ENCODE measurements at regions not wholly inside any gene's neighbourhood (a gene's known extent, or its start where the extent isn't known, plus 50 kb on each side); places are given as distances from the start of the nearest gene placed in this dataset.

GRCh38 chr10:29946614-29946952 is 112.8 kb downstream of the JCAD start:
- H3K4me3 ChIP-seq (ENCODE audit: low read depth, low read length): no peak overlapping the region
- H3K27ac ChIP-seq (ENCODE audit: low read depth, low read length): no peak overlapping the region
- no peak for TF ChIP-seq CTCF (IDR thresholded peaks at IDR 0.05; ENCODE audit: low read depth, low read length)
- DNase-seq (ENCODE audit: low read depth, low spot score): no peak
- H3K9me3 ChIP-seq (ENCODE audit: control insufficient read depth, insufficient read depth, low read length): no peaks in the 10 kb centered on the region
- ChIA-PET POLR2A (no interaction called here), CTCF (no interaction called here)
- no peaks in the 10 kb centered on the region for H3K27me3 ChIP-seq (ENCODE audit: control insufficient read depth, insufficient read depth, low read length)

- no peak overlapping the region for H3K4me3 ChIP-seq (ENCODE audit: low read depth, low read length)
- 0 out of 2 replicates have a peak, but pooled peaks cover 2% of the 10 kb centered on the region for H3K9me3 ChIP-seq (ENCODE audit: control insufficient read depth, insufficient read depth, low read length)
- no peaks in the 10 kb centered on the region for H3K27me3 ChIP-seq (ENCODE audit: control insufficient read depth, insufficient read depth, low read length)
- TF ChIP-seq CTCF (IDR thresholded peaks at IDR 0.05; ENCODE audit: low read depth, low read length): no peak
- CTCF ChIA-PET: no interaction called here
- DNase-seq (ENCODE audit: low read depth, low spot score): no peak
- no peak overlapping the region for H3K27ac ChIP-seq (ENCODE audit: low read depth, low read length)
- POLR2A ChIA-PET: no interaction called here
These were observed 117.9 kb downstream of the JCAD start for GRCh38 chr10:29941476-29941875.

- H3K9me3 ChIP-seq (ENCODE audit: control insufficient read depth, insufficient read depth, low read length): peaks cover 3% of the 10 kb centered on the region; the same call in 1 of the 2 replicates
- CTCF ChIA-PET: no interaction called here
- H3K27ac ChIP-seq (ENCODE audit: low read depth, low read length): no peak overlapping the region
- no peak for DNase-seq (ENCODE audit: low read depth, low spot score)
- POLR2A ChIA-PET: no interaction called here
- peaks cover 2% of the 10 kb centered on the region for H3K27me3 ChIP-seq (ENCODE audit: control insufficient read depth, insufficient read depth, low read length)
- no peak for TF ChIP-seq CTCF (IDR thresholded peaks at IDR 0.05; ENCODE audit: low read depth, low read length)
- no peak overlapping the region for H3K4me3 ChIP-seq (ENCODE audit: low read depth, low read length)
These were observed 126.4 kb downstream of the JCAD start for GRCh38 chr10:29932991-29933390.

- CTCF ChIA-PET: no interaction called here
These were observed 127.6 kb downstream of the JCAD start for GRCh38 chr10:29931833-29932232.

GRCh38 chr10:29929006-29929405 is 130.4 kb downstream of the JCAD start:
- peaks cover 2% of the 10 kb centered on the region for H3K27me3 ChIP-seq (ENCODE audit: control insufficient read depth, insufficient read depth, low read length)
- H3K27ac ChIP-seq (ENCODE audit: low read depth, low read length): no peak overlapping the region
- H3K9me3 ChIP-seq (ENCODE audit: control insufficient read depth, insufficient read depth, low read length): peaks cover 3% of the 10 kb centered on the region; the same call in 1 of the 2 replicates
- TF ChIP-seq CTCF (IDR thresholded peaks at IDR 0.05; ENCODE audit: low read depth, low read length): no peak
- CTCF ChIA-PET: no interaction called here
- POLR2A ChIA-PET: no interaction called here
- H3K4me3 ChIP-seq (ENCODE audit: low read depth, low read length): no peak overlapping the region
- no peak for DNase-seq (ENCODE audit: low read depth, low spot score)

More at GRCh38 chr10:29931833-29932232, 127.6 kb downstream of the JCAD start:
- Histone ChIP-seq H3K4me3 (ENCODE audit: low read depth, low read length) (no peak overlapping the region), H3K9me3 (ENCODE audit: control insufficient read depth, insufficient read depth, low read length) (peaks cover 3% of the 10 kb centered on the region; the same call in 1 of the 2 replicates), H3K27me3 (ENCODE audit: control insufficient read depth, insufficient read depth, low read length) (peaks cover 2% of the 10 kb centered on the region), H3K27ac (ENCODE audit: low read depth, low read length) (no peak overlapping the region)
- no peak for DNase-seq (ENCODE audit: low read depth, low spot score)
- POLR2A ChIA-PET: no interaction called here
- no peak for TF ChIP-seq CTCF (IDR thresholded peaks at IDR 0.05; ENCODE audit: low read depth, low read length)
